K562 (cell line): ENCODE measurements at regions not wholly inside any gene's neighbourhood (a gene's known extent, or its start where the extent isn't known, plus 50 kb on each side); places are given as distances from the start of the nearest gene placed in this dataset.

Experiments
- PATZ1 ChIP-seq: fragments of 250-450 bp; sonication (Bioruptor Pico); IDR thresholded peaks from 2 replicates; pipeline ENCODE4 v1.5.0; 2020; ENCODE audit warnings: mild to moderate bottlenecking, borderline replicate concordance
- POLR2AphosphoS5 ChIP-seq: IDR thresholded peaks from 2 replicates; pipeline ENCODE4 v1.6.1; 2011; ENCODE audit warnings: mild to moderate bottlenecking, low read depth, low read length, moderate library complexity; ENCODE audit not compliant: control insufficient read depth, insufficient read depth
- SRSF9 ChIP-seq: fragments of 200-400 bp; formaldehyde crosslinking; IDR thresholded peaks from 2 replicates; pipeline ENCODE4 v1.6.1; 2017; ENCODE audit warnings: low read depth, low read length, borderline replicate concordance
- ZNF3 ChIP-seq: fragments of 250-450 bp; sonication (Bioruptor Pico); IDR thresholded peaks from 2 replicates; pipeline ENCODE4 v1.5.0; 2021; ENCODE audit warnings: mild to moderate bottlenecking, moderate library complexity

- no peak for TF ChIP-seq POLR2AphosphoS5
- TF ChIP-seq PATZ1 (CRISPR knock-in tag), result no peak
- TF ChIP-seq ZNF3, result no peak
- no peak for TF ChIP-seq SRSF9
Observed at GRCh38 chr11:93922830-93923229, 72.4 kb upstream of the VSTM5 start.
